Keratinocyte (primary cell): ENCODE measurements at regions not wholly inside any gene's neighbourhood (a gene's known extent, or its start where the extent isn't known, plus 50 kb on each side); places are given as distances from the start of the nearest gene placed in this dataset.

Source experiments
- DNase-seq: peaks from one replicate; pipeline ENCODE4 v3.0.0-alpha.2; 2011; ENCODE audit warnings: low read depth, missing footprints, low spot score
- FAIRE-seq: peaks from 2 replicates; lab custom pipeline; 2011; peaks lifted over from hg19 to GRCh38; lab: Jason Lieb, UNC
- H2AFZ ChIP-seq: 2 replicates; pipeline ENCODE4 v1.6.0; 2012; ENCODE audit warnings: low read length, control low read depth, inconsistent platforms; ENCODE audit not compliant: control insufficient read depth
- H3K27ac ChIP-seq: 2 replicates; pipeline ENCODE4 v1.5.1; 2011; ENCODE audit warnings: low read length; ENCODE audit not compliant: control insufficient read depth, insufficient read depth
- H3K27me3 ChIP-seq: 3 replicates; pipeline ENCODE4 v1.6.0; 2011; ENCODE audit warnings: low read length; ENCODE audit not compliant: control insufficient read depth, insufficient read depth; ENCODE audit errors: extremely low read depth
- H3K36me3 ChIP-seq, 2 experiments: 2 replicates in 1 of 2; 3 replicates in 1 of 2; pipeline ENCODE4 v1.5.1; 2011; ENCODE audit warnings: low read length in 2 of 2, mild to moderate bottlenecking in 1 of 2; ENCODE audit not compliant: control insufficient read depth in 2 of 2, insufficient read depth in 2 of 2; ENCODE audit errors: extremely low read depth in 1 of 2
- H3K4me1 ChIP-seq: 3 replicates; pipeline ENCODE4 v1.5.1; 2011; ENCODE audit warnings: low read length; ENCODE audit not compliant: control insufficient read depth, insufficient read depth; ENCODE audit errors: extremely low read depth
- H3K4me2 ChIP-seq: 3 replicates; pipeline ENCODE4 v1.6.0; 2011; ENCODE audit warnings: low read depth, low read length; ENCODE audit not compliant: control insufficient read depth, insufficient read depth; ENCODE audit errors: extremely low read depth
- H3K4me3 ChIP-seq, 3 experiments: fragments of 200-600 bp in 1 of 3; sonication (generic) in 1 of 3; 2 replicates in 2 of 3; 3 replicates in 1 of 3; pipeline ENCODE4 v1.5.1; 2011 to 2016; ENCODE audit warnings: low read length in 3 of 3, mild to moderate bottlenecking in 3 of 3, control low read depth in 2 of 3, inconsistent platforms in 1 of 3, low read depth in 1 of 3, mixed read lengths in 1 of 3, mixed run types in 1 of 3, moderate library complexity in 1 of 3; ENCODE audit not compliant: control insufficient read depth in 2 of 3, insufficient read depth in 2 of 3; ENCODE audit errors: extremely low read depth in 1 of 3
- H3K79me2 ChIP-seq: 2 replicates; pipeline ENCODE4 v1.6.0; 2012; ENCODE audit warnings: low read length; ENCODE audit not compliant: control insufficient read depth, insufficient read depth
- H3K9ac ChIP-seq: 3 replicates; pipeline ENCODE4 v1.6.0; 2011; ENCODE audit warnings: low read length; ENCODE audit not compliant: control insufficient read depth, insufficient read depth; ENCODE audit errors: extremely low read depth
- H3K9me1 ChIP-seq: 3 replicates; pipeline ENCODE4 v1.6.0; 2011; ENCODE audit warnings: low read length; ENCODE audit not compliant: control insufficient read depth, insufficient read depth; ENCODE audit errors: extremely low read depth
- H3K9me3 ChIP-seq: 2 replicates; pipeline ENCODE4 v1.5.1; 2012; ENCODE audit warnings: low read depth, low read length; ENCODE audit not compliant: control insufficient read depth
- H4K20me1 ChIP-seq: 3 replicates; pipeline ENCODE4 v1.6.0; 2011; ENCODE audit warnings: low read length; ENCODE audit not compliant: control insufficient read depth, insufficient read depth; ENCODE audit errors: extremely low read depth
- EZH2 ChIP-seq: IDR thresholded peaks from one replicate; pipeline ENCODE4 v1.6.1; 2012; ENCODE audit warnings: inconsistent platforms, mild to moderate bottlenecking, low read length, moderate library complexity
- dilution Hi-C: fragments of 300-500 bp; cut with MboI; formaldehyde crosslinking; loops from one replicate; pipeline ENCODE4 v1.7.0; 2020; ENCODE audit warnings: low sequenced_read_pairs; ENCODE audit not compliant: extremely low pct_ligation_motif_present
- TF ChIP-seq, protein P1 (sequence below), 3 experiments: IDR thresholded peaks in 1 of 3; conservative IDR thresholded peaks in 1 of 3; optimal IDR thresholded peaks in 1 of 3; 2 replicates in 2 of 3; 3 replicates in 1 of 3; pipeline versions ENCODE3 to v1.5.1; 2011; ENCODE audit warnings: low read length in 3 of 3, mild to moderate bottlenecking in 3 of 3, moderate library complexity in 2 of 3, control low read depth in 1 of 3, inconsistent platforms in 1 of 3; ENCODE audit not compliant: insufficient read depth in 2 of 3; ENCODE audit errors: extremely low read depth in 1 of 3

DNA sequence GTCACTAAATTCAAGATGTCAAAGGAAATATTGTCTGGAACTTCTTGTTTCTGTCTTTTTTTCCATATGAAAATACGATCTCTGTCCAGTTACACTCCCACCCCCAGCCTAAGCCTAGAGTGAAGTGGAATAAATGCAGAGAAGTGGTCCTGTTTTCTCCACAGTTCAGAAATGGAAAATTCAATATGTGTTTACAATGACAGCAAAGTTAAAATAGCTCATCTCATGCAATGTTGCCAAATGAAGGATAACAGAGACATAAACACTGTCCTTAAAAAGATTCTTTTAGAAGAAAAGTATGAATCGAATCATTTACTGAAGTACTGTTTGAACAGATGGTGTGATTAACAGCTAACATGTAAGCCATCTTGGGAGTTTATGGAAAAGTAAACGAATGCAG lies 160.8 kb upstream of the STK26 start:
- Histone ChIP-seq H4K20me1 (no peaks in the 10 kb centered on the region), H3K9ac (no peak overlapping the region), H3K79me2 (no peaks in the 10 kb centered on the region), H3K4me2 (no peak overlapping the region), H3K36me3 (no peaks in the 10 kb centered on the region), H2AFZ (no peak overlapping the region), H3K9me3 (no peaks in the 10 kb centered on the region), H3K4me3 (no peak overlapping the region), H3K27ac (no peak overlapping the region), H3K4me1 (no peaks in the 10 kb centered on the region), H3K9me1 (no peaks in the 10 kb centered on the region), H3K27me3 (no peaks in the 10 kb centered on the region)
- TF ChIP-seq, protein P1, sequence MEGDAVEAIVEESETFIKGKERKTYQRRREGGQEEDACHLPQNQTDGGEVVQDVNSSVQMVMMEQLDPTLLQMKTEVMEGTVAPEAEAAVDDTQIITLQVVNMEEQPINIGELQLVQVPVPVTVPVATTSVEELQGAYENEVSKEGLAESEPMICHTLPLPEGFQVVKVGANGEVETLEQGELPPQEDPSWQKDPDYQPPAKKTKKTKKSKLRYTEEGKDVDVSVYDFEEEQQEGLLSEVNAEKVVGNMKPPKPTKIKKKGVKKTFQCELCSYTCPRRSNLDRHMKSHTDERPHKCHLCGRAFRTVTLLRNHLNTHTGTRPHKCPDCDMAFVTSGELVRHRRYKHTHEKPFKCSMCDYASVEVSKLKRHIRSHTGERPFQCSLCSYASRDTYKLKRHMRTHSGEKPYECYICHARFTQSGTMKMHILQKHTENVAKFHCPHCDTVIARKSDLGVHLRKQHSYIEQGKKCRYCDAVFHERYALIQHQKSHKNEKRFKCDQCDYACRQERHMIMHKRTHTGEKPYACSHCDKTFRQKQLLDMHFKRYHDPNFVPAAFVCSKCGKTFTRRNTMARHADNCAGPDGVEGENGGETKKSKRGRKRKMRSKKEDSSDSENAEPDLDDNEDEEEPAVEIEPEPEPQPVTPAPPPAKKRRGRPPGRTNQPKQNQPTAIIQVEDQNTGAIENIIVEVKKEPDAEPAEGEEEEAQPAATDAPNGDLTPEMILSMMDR (optimal IDR thresholded peaks at IDR 0.05 in 1 of 3, IDR thresholded peaks at IDR 0.05 in 1 of 3, conservative IDR thresholded peaks at IDR 0.05 in 1 of 3; ENCODE audit: extremely low read depth in 1 of 3, insufficient read depth in 2 of 3, low read length in 3 of 3): no peak
- TF ChIP-seq EZH2: no peak
- dilution Hi-C loops: no loop called here
- FAIRE-seq (no peak), DNase-seq (no peak)

DNA sequence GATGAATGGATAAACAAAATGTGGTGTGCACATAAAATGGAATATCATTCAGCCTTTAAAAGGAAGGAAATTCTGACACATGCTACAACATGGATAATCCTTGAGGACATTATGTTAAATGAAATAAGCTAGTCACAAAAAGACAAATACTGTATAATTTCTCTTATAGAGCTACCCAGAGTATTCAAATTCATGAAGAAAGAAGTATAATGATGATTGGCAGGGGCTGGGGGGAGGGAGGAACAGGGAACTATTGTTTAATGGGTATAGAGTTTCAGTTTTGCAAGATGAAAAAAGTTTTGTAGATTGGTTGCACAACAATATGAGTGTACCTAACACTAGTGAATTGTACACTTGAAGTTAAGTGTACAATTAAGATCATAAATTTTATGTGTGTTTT lies 153.9 kb upstream of the STK26 start:
- H3K79me2 ChIP-seq: no peaks in the 10 kb centered on the region
- no peaks in the 10 kb centered on the region for H4K20me1 ChIP-seq
- no peaks in the 10 kb centered on the region for H3K36me3 ChIP-seq
- no peaks in the 10 kb centered on the region for H3K9me1 ChIP-seq
- no peaks in the 10 kb centered on the region for H3K9me3 ChIP-seq
- DNase-seq: no peak
- H3K9ac ChIP-seq: no peak overlapping the region
- no peak overlapping the region for H3K4me3 ChIP-seq
- dilution Hi-C loops: no loop called here
- no peak for FAIRE-seq
- H3K4me1 ChIP-seq: no peaks in the 10 kb centered on the region
- no peak overlapping the region for H3K4me2 ChIP-seq
- no peak overlapping the region for H2AFZ ChIP-seq
- no peak overlapping the region for H3K27ac ChIP-seq
- H3K27me3 ChIP-seq: no peaks in the 10 kb centered on the region
- TF ChIP-seq EZH2: no peak
- TF ChIP-seq, protein P1 (optimal IDR thresholded peaks at IDR 0.05 in 1 of 3, IDR thresholded peaks at IDR 0.05 in 1 of 3, conservative IDR thresholded peaks at IDR 0.05 in 1 of 3; ENCODE audit: extremely low read depth in 1 of 3, insufficient read depth in 2 of 3, low read length in 3 of 3): no peak
